Astrocyte of the cerebellum (primary cell): ENCODE measurements at regions not wholly inside any gene's neighbourhood (a gene's known extent, or its start where the extent isn't known, plus 50 kb on each side); places are given as distances from the start of the nearest gene placed in this dataset.
"Not testable (repeated sequence)": the region's sequence is repeated elsewhere in the genome, so short reads cannot be mapped to it uniquely, and the experiment has no call there.

Experiments used
- DNase-seq: peaks from one replicate; pipeline ENCODE4 v3.0.0-alpha.2; 2011; ENCODE audit warnings: low read depth
- H3K4me3 ChIP-seq: 2 replicates; pipeline ENCODE4 v1.5.1; 2011; ENCODE audit warnings: mild to moderate bottlenecking, low read depth, low read length, moderate library complexity
- in situ Hi-C: cut with HindIII; loops from 2 replicates; pipeline ENCODE4 v1.10.0; 2017; ENCODE audit warnings: low sequenced_read_pairs
- TF ChIP-seq, protein P1 (sequence below): IDR thresholded peaks from 2 replicates; pipeline ENCODE4 v1.5.1; 2012; ENCODE audit warnings: low read length, low read depth, moderate library complexity, mild to moderate bottlenecking; ENCODE audit errors: missing control alignments

DNA sequence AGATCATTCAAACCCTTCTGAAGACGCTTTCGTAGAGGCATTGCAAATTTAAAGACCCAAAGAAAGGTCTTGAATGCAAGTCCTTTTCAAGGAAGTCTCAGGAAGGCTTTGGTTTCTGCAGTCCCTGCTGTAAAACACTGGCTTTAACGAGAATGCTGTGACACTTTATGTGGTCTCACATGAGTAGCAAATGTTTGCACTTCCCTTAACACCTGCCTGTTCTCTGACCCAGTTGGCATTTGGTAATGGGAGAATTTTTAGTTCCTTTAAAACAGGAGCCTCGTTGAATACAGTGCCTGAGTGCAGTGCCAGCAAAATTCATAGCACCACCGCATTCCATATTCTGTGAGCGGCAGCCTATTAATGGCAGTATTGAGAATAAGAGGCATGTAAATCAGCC lies 330.5 kb upstream of the PRKX start:
- TF ChIP-seq, protein P1, sequence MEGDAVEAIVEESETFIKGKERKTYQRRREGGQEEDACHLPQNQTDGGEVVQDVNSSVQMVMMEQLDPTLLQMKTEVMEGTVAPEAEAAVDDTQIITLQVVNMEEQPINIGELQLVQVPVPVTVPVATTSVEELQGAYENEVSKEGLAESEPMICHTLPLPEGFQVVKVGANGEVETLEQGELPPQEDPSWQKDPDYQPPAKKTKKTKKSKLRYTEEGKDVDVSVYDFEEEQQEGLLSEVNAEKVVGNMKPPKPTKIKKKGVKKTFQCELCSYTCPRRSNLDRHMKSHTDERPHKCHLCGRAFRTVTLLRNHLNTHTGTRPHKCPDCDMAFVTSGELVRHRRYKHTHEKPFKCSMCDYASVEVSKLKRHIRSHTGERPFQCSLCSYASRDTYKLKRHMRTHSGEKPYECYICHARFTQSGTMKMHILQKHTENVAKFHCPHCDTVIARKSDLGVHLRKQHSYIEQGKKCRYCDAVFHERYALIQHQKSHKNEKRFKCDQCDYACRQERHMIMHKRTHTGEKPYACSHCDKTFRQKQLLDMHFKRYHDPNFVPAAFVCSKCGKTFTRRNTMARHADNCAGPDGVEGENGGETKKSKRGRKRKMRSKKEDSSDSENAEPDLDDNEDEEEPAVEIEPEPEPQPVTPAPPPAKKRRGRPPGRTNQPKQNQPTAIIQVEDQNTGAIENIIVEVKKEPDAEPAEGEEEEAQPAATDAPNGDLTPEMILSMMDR, result no peak
- no peak for DNase-seq
- in situ Hi-C loops, result no loop called here
- H3K4me3 ChIP-seq, result no peak overlapping the region

DNA sequence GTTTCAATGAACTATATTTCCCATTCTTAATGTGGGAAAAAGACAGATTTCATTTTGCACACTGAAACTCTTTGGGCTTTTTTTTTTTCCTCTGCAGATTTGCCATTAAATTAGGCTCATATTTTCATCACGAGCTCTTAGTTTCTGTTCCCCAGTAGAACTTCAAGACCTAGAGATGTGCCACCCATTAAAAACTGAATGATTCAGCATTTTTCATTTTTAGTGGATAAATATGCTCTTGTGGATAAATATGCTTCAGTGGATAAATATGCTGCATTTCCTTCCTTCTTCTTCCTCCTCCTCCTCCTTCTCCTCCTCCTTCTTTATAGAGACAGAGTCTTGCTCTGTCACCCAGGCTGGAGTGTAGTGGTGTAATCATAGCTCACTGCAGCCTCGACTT lies 322.4 kb upstream of the PRKX start:
- H3K4me3 ChIP-seq, result no peak overlapping the region
- TF ChIP-seq, protein P1, result no peak
- in situ Hi-C loops, result no loop called here
- DNase-seq, result no peak

DNA sequence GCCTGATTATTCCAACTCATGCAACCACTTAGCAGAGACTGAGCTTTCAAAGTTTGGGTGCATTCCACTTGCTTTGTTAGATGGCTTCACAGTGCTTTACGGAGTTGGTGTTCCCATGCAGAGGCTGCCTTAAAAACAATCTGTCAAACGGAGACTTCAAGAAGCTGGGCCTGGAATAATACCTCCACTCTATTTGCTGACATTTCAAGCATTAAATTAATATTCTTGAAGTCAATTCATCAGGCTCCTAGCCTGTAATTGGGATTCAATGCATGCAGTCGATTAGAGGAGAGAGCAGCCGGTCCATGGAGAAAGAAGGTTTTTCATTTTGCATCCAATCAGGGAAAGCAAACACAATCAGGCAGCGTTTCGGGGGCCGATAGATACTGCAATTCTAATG lies 314.7 kb upstream of the PRKX start:
- TF ChIP-seq, protein P1, result no peak
- no peak overlapping the region for H3K4me3 ChIP-seq
- no peak for DNase-seq
- in situ Hi-C loops, result no loop called here

DNA sequence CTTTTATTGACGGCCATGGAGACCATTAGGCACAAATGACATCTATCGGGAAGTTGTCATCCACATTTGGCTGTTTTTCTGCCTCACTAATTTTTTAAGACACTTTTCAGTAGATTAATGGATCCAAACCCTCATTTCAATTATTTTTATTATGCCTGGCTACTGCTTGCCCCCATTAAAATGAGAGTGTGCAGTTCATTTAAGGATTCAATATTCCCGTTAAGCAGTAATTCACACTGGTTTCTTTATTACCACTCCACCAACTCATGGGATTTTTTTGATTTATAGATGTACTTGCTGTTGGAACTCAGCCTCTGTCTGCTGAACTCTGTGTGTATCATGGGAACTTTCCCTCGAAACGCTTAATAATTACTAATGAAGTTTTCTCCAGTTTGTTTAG lies 291.8 kb upstream of the PRKX start:
- no peak for DNase-seq
- H3K4me3 ChIP-seq, result no peak overlapping the region
- in situ Hi-C loops, result no loop called here
- TF ChIP-seq, protein P1, result no peak

DNA sequence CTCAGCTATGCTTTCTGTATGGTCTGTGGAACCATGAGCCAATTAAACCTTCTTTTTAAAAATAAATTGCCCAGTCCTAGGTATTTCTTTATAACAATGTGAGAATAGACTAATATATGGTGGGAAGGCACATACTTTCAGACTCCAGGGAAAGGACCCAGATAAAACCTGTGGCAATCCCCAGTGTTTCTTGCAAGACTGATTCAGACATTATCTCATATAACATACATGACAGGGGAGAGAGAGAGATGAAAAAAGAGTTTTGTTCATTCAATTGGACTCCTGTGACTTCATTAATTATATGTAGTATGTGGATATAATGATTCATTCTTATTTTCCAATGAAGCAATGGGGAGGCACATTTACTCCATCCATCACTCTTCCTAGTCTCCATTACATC lies 291.4 kb upstream of the PRKX start:
- in situ Hi-C loops, result no loop called here
- DNase-seq, result no peak
- H3K4me3 ChIP-seq, result no peak overlapping the region
- TF ChIP-seq, protein P1, result no peak

DNA sequence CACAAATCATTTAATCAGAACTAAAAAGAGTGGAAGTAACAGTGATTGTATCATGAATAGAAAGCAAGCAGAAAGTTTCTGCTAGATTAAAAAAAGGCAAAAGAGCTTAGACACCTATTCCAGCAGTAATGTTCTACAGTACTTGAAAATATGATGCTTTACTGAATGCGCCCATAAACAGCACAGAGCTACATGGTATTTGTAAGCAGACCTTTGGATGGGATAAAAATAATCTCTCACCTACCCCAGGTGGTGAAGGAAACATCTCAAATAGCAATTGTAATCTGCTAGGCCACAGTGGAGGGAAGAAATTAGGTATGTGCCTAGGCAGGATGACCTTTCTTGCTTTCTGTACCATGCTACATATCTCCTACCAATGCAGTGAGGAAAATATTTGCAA lies 280.9 kb upstream of the PRKX start:
- in situ Hi-C loops, result no loop called here
- DNase-seq, result no peak
- TF ChIP-seq, protein P1, result no peak
- no peak overlapping the region for H3K4me3 ChIP-seq

DNA sequence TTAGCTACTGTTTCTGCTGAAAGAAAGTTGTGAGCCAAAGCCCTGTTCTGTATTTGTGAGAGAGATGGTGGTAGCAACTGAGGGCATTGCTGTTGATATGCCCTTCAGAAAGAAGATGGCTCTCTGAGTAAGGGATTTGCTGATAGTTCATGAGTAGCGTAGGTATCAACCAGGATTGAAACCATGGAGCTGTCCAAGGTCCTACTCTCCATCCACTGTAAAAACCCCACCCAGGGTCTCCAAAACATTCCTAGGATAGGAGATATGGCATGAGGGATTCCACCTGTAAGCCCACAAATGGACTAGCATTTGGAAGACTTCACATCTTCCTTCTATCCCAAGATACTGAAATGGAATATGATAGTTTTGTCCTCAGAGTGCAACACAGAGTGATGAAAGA lies 277.1 kb upstream of the PRKX start:
- TF ChIP-seq, protein P1, result no peak
- H3K4me3 ChIP-seq, result no peak overlapping the region
- no peak for DNase-seq
- in situ Hi-C loops, result no loop called here

DNA sequence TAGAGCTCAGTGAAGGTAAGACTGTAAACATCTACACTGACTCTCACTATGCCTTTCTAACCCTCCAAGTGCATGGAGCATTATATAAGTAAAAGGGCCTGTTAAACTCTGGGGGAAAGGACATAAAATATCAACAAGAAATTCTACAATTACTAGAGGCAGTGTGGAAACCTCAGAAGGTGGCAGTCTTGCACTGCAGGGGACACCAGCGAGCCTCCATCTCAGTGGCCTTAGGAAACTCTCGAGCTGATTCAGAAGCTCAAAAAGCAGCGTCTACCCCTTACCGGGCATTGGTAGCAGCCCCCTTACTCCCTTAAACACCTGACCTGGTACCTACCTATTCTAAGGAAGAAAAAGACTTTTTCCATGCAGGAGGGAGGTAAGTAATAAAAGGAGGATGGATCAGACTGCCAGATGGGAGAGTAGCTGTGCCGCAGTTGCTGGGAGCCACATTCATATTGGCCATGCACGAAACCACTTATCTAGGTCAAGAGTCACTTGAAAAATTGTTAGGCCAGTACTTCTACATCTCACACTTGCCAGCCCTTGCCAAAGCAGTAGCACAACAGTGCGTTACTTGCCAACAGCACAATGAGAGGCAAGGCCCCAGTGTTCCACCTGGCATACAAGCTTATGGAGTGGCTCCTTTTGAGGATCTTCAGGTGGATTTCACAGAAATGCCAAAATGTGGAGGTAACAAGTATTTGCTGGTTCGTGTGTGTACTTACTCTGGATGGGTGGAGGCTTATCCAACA lies 258.8 kb upstream of the PRKX start:
- DNase-seq, in situ Hi-C loops, H3K4me3 ChIP-seq: not testable (repeated sequence)
